ENCODE measurements at regions not wholly inside any gene's neighbourhood (a gene's known extent, or its start where the extent isn't known, plus 50 kb on each side); places are given as distances from the start of the nearest gene placed in this dataset.

GRCh38 chr4:170827562-170828274, 738.0 kb upstream of the AADAT start:
- Histone ChIP-seq H3K18ac (ENCODE audit: extremely low read depth, low read length) (no peak overlapping the region), H3K4me1 (replicated peaks in 1 of 4; ENCODE audit: control insufficient read depth in 3 of 4, insufficient read depth in 4 of 4, low read length in 3 of 4) (no peaks in the 10 kb centered on the region), H3K23me2 (ENCODE audit: low read depth, low read length) (no peaks in the 10 kb centered on the region), H2BK12ac (ENCODE audit: low read depth, low read length) (no peak overlapping the region), H4K5ac (ENCODE audit: insufficient read length, low read depth, low read length) (no peak overlapping the region), H3K9ac (replicated peaks in 1 of 4; ENCODE audit: extremely low read depth in 1 of 4, low read depth in 3 of 4, low read length in 3 of 4) (no peak overlapping the region), H3K27ac (ENCODE audit: low read depth, low read length) (no peak overlapping the region), H3K79me1 (ENCODE audit: low read depth, low read length) (no peaks in the 10 kb centered on the region), H3K27me3 (replicated peaks in 1 of 4; ENCODE audit: control insufficient read depth in 3 of 4, extremely low read depth in 1 of 4, insufficient read depth in 3 of 4, low read length in 3 of 4) (no peaks in the 10 kb centered on the region), H3K79me2 (ENCODE audit: control insufficient read depth in 1 of 2, insufficient read depth in 2 of 2, low read length in 2 of 2) (no peaks in the 10 kb centered on the region), H2BK5ac (ENCODE audit: low read depth, low read length) (no peak overlapping the region), H3K23ac (ENCODE audit: insufficient read length) (no peak overlapping the region), H4K8ac (ENCODE audit: extremely low read depth, insufficient read depth, low read length) (no peak overlapping the region), H2AFZ (ENCODE audit: low read length) (no peak overlapping the region), H3K9me3 (ENCODE audit: insufficient read depth in 2 of 2, low read depth in 1 of 2, low read length in 1 of 2) (no peaks in the 10 kb centered on the region), H3K56ac (replicated peaks; ENCODE audit: insufficient read length, low read depth, low read length) (no peak overlapping the region), H2BK20ac (ENCODE audit: low read length) (no peak overlapping the region), H2AK5ac (ENCODE audit: low read depth, low read length) (no peak overlapping the region), H2BK15ac (ENCODE audit: low read length) (no peak overlapping the region), H3K4ac (replicated peaks; ENCODE audit: insufficient read length, low read depth, low read length) (no peak overlapping the region), H3K36me3 (ENCODE audit: control insufficient read depth in 2 of 4, insufficient read depth in 4 of 4, low read length in 3 of 4) (no peaks in the 10 kb centered on the region), H2BK120ac (replicated peaks; ENCODE audit: low read depth, low read length) (no peak overlapping the region), H3K4me2 (ENCODE audit: insufficient read depth in 1 of 2, low read depth in 2 of 2, low read length in 2 of 2) (no peak overlapping the region), H3K4me3 (ENCODE audit: extremely low read depth in 1 of 4, insufficient read depth in 2 of 4, low read depth in 3 of 4, low read length in 4 of 4) (no peak overlapping the region), H3K14ac (ENCODE audit: insufficient read length) (no peak overlapping the region), H4K91ac (replicated peaks; ENCODE audit: insufficient read length, low read length) (no peak overlapping the region), H4K20me1 (replicated peaks in 1 of 2; ENCODE audit: control insufficient read depth in 1 of 2, insufficient read depth in 2 of 2, low read length in 2 of 2) (no peaks in the 10 kb centered on the region)
- no peak for FAIRE-seq
- 91% methylated on average over 3 of the region's 3 CpGs; no CpG with 5 or more reads in 1 of the 2 experiments for WGBS, 2 experiments (ENCODE audit: extremely low coverage in 1 of 2, insufficient coverage in 1 of 2, insufficient read length in 1 of 2, insufficient replicate concordance in 2 of 2, low coverage in 1 of 2, low lambda C conversion rate in 2 of 2, missing lambda C conversion rate in 1 of 2)
- TF ChIP-seq TBP (IDR thresholded peaks at IDR 0.05; ENCODE audit: low read depth, low read length) (no peak), SIRT6 (IDR thresholded peaks at IDR 0.05; ENCODE audit: low read length) (no peak), NRF1 (IDR thresholded peaks at IDR 0.05; ENCODE audit: low read depth, low read length) (no peak), USF2 (IDR thresholded peaks at IDR 0.05; ENCODE audit: low read length) (no peak), ATF3 (IDR thresholded peaks at IDR 0.05; ENCODE audit: insufficient read depth, low read depth, low read length) (no peak), CBX8 (IDR thresholded peaks at IDR 0.05; ENCODE audit: borderline replicate concordance, low read depth, low read length) (no peak), CBX5 (IDR thresholded peaks at IDR 0.05; ENCODE audit: low read depth, low read length) (no peak), JUND (IDR thresholded peaks at IDR 0.05; ENCODE audit: low read length) (no peak)
- DNase-seq (ENCODE audit: low read depth in 1 of 2, low spot score in 2 of 2), result no peak
- ChIA-PET POLR2A (ENCODE audit: partially characterized antibody) (no interaction called here), CTCF (ENCODE audit: partially characterized antibody) (no interaction called here)
